Type B pancreatic cell (in vitro differentiated cells): ENCODE measurements at regions not wholly inside any gene's neighbourhood (a gene's known extent, or its start where the extent isn't known, plus 50 kb on each side); places are given as distances from the start of the nearest gene placed in this dataset.

Source experiments
- DNase-seq: peaks from one replicate; pipeline ENCODE4 v3.0.0; 2021; ENCODE audit warnings: mixed read lengths; ENCODE audit not compliant: unreplicated experiment; ENCODE audit errors: extremely low spot score
- H3K27ac Mint-ChIP-seq: 2 replicates; pipeline ENCODE4 v1.8.0; 2021; ENCODE audit warnings: mild to moderate bottlenecking, mixed read lengths
- H3K27me3 Mint-ChIP-seq: 2 replicates; pipeline ENCODE4 v1.8.0; 2021; ENCODE audit warnings: mixed read lengths
- H3K36me3 Mint-ChIP-seq: 2 replicates; pipeline ENCODE4 v1.8.0; 2021; ENCODE audit warnings: mixed read lengths
- H3K4me1 Mint-ChIP-seq: one replicate; pipeline ENCODE4 v1.8.0; 2021; ENCODE audit warnings: mixed read lengths; ENCODE audit not compliant: unreplicated experiment
- H3K4me3 Mint-ChIP-seq: 2 replicates; pipeline ENCODE4 v1.8.0; 2021; ENCODE audit warnings: mild to moderate bottlenecking, mixed read lengths
- H3K9me3 Mint-ChIP-seq: 2 replicates; pipeline ENCODE4 v1.8.0; 2021; ENCODE audit warnings: mixed read lengths
- TF ChIP-seq, protein P1 (sequence below): fragments of 200-600 bp; sonication (generic); conservative IDR thresholded peaks from 2 replicates; pipeline ENCODE4 v1.5.0; 2021; ENCODE audit warnings: antibody characterized with exemption, mild to moderate bottlenecking

DNA sequence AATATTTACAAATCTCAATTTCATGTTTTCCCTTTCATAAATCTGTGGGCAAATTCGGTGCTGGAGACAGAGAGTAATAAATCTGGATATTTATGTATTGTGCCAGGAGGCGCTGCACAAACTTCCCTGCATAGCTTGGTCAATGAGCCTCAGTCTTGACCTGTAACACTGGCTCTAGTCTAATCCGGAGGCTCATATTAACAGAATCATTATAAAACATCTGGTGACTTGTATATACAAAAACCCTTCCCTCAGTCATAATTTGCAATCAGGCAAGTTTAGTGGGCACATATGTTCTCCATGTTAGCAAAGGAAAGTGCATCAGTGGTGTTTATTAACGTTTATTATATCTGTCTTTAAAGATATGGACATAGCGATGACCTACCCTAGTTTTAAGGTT is 104.0 kb upstream of the BNC2 start:
- H3K27ac Mint-ChIP-seq, result no peak overlapping the region
- H3K9me3 Mint-ChIP-seq, result peaks cover 5% of the 10 kb centered on the region
- TF ChIP-seq, protein P1, sequence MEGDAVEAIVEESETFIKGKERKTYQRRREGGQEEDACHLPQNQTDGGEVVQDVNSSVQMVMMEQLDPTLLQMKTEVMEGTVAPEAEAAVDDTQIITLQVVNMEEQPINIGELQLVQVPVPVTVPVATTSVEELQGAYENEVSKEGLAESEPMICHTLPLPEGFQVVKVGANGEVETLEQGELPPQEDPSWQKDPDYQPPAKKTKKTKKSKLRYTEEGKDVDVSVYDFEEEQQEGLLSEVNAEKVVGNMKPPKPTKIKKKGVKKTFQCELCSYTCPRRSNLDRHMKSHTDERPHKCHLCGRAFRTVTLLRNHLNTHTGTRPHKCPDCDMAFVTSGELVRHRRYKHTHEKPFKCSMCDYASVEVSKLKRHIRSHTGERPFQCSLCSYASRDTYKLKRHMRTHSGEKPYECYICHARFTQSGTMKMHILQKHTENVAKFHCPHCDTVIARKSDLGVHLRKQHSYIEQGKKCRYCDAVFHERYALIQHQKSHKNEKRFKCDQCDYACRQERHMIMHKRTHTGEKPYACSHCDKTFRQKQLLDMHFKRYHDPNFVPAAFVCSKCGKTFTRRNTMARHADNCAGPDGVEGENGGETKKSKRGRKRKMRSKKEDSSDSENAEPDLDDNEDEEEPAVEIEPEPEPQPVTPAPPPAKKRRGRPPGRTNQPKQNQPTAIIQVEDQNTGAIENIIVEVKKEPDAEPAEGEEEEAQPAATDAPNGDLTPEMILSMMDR, result no peak
- no peaks in the 10 kb centered on the region for H3K27me3 Mint-ChIP-seq
- no peaks in the 10 kb centered on the region for H3K4me1 Mint-ChIP-seq
- no peak for DNase-seq
- H3K36me3 Mint-ChIP-seq, result no peaks in the 10 kb centered on the region
- H3K4me3 Mint-ChIP-seq, result no peak overlapping the region

DNA sequence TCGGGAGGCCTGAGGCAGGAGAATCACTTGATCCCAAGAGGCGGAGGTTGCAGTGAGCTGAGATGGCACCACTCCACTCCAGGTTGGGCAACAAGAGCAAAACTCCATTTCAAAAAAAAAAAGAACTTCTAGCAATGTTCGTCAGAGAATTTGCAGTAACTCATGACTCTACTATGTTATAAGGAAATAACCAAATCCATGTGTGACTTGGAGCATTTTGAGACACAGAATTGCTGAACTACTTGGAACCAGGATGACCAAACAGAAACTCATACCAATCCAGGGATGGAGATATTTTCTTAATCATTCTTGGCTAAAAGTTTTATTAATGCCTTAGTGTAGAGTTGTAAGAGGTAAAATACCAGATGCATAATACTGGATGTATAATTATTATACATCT is 99.9 kb upstream of the BNC2 start:
- TF ChIP-seq, protein P1, result no peak
- Mint-ChIP-seq H3K36me3 (no peaks in the 10 kb centered on the region), H3K27me3 (no peaks in the 10 kb centered on the region), H3K9me3 (peaks cover 5% of the 10 kb centered on the region), H3K4me3 (no peak overlapping the region), H3K4me1 (no peaks in the 10 kb centered on the region), H3K27ac (no peak overlapping the region)
- DNase-seq, result no peak

DNA sequence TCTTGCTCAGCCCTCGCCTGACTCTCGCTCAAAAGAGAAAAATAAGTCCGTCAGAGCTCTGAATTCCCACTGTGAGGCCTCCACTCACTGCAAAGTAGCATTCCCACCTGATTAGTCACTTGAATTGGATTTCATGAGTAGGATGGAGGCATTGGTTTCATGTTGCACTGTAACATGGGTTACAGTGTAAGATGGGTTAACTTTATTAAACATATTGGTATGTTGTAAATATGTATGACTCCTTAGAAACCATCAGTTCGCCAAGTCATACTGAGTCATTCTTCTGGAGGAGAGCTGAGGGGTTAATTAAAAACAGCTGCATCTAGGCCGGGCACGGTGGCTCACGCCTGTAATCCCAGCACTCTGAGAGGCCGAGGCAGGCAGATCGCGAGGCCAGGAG is 93.8 kb upstream of the BNC2 start:
- TF ChIP-seq, protein P1, result no peak
- Mint-ChIP-seq H3K9me3 (peaks cover 5% of the 10 kb centered on the region), H3K4me3 (no peak overlapping the region), H3K27me3 (no peaks in the 10 kb centered on the region), H3K27ac (no peak overlapping the region), H3K4me1 (no peaks in the 10 kb centered on the region), H3K36me3 (no peaks in the 10 kb centered on the region)
- no peak for DNase-seq

DNA sequence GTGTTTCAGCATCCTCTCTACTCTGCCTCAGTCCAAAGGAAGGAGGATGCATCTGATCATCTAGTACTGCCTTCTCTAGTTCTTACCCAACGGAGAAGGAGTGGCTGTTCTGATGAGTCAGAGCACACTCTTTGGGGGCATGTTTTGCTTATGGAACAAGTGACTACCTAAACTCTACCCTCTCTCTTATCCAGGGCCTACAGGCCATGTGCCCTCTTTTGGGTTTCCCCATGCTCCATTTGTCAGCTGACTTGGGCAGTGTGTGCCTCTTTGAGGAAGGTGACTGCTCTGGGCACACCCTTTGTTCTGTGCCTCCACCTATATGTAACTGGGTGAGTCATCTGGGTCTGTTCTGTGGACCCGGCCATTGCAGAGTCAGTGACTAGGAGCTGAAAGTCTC is 89.6 kb upstream of the BNC2 start:
- peaks cover 5% of the 10 kb centered on the region for H3K9me3 Mint-ChIP-seq

DNA sequence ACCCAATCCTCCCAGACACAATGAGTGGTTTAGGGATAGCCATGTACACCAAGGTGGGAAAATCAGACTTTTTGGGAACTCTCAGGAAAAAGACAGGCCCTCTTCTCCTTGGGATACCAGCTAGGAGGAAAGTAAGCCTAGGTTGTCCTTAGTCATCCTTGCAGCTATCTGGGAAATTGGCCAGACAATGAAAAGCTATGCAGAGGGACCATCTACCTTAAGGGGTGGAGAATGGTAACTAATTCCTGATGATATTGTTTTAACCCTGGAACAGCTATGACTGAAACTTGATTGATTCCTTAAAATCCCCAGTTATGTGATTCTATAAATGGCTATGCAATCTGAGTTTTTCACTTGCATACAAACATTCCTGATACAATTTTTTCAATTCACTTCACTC is 88.9 kb upstream of the BNC2 start:
- no peak overlapping the region for H3K4me3 Mint-ChIP-seq
- no peak for DNase-seq

More for the DNA sequence above, 89.6 kb upstream of the BNC2 start:
- TF ChIP-seq, protein P1, result no peak
- H3K27ac Mint-ChIP-seq, result no peak overlapping the region
- no peak for DNase-seq
- H3K27me3 Mint-ChIP-seq, result no peaks in the 10 kb centered on the region
- no peaks in the 10 kb centered on the region for H3K4me1 Mint-ChIP-seq
- H3K36me3 Mint-ChIP-seq, result no peaks in the 10 kb centered on the region
- H3K4me3 Mint-ChIP-seq, result no peak overlapping the region

DNA sequence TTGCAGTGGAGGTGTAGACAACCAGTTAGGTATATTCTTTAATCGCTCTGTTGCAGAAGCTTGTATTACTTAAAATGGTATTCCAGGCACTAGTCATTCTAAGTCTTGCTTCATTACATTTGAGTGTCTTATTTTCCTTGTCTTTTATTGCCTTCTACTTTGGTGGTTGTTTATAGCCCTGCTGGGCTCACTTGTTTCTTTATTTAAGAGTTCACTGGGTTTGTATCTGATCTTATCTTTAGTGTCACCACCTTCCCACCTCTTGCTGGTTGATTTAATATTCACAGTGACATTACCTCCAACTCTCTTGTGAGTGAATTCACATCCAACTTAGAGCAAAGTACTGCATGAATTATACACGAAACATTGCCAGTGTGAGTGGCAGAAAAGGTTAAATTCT is 83.6 kb upstream of the BNC2 start:
- TF ChIP-seq, protein P1, result no peak
- no peaks in the 10 kb centered on the region for H3K9me3 Mint-ChIP-seq
- no peak overlapping the region for H3K4me3 Mint-ChIP-seq
- no peaks in the 10 kb centered on the region for H3K4me1 Mint-ChIP-seq
- H3K27ac Mint-ChIP-seq, result no peak overlapping the region
- no peak for DNase-seq
- no peaks in the 10 kb centered on the region for H3K36me3 Mint-ChIP-seq
- no peaks in the 10 kb centered on the region for H3K27me3 Mint-ChIP-seq

More for the DNA sequence above, 88.9 kb upstream of the BNC2 start:
- TF ChIP-seq, protein P1, result no peak
- H3K9me3 Mint-ChIP-seq, result peaks cover 5% of the 10 kb centered on the region
- H3K27ac Mint-ChIP-seq, result no peak overlapping the region
- no peaks in the 10 kb centered on the region for H3K36me3 Mint-ChIP-seq
- no peaks in the 10 kb centered on the region for H3K27me3 Mint-ChIP-seq
- H3K4me1 Mint-ChIP-seq, result no peaks in the 10 kb centered on the region
